GM18508 (cell line): ENCODE measurements at regions not wholly inside any gene's neighbourhood (a gene's known extent, or its start where the extent isn't known, plus 50 kb on each side); places are given as distances from the start of the nearest gene placed in this dataset.

Experiments used
- ATAC-seq: cut with Tn5 transposase; IDR thresholded peaks from one replicate; pipeline ENCODE4 v1.9.1; 2021; ENCODE audit warnings: moderate number of reproducible peaks; ENCODE audit not compliant: insufficient read depth, unreplicated experiment

GRCh38 chr3:99246010-99246654 lies 344.6 kb upstream of the DCBLD2 start:
- no peak for ATAC-seq

GRCh38 chr3:99242271-99242670 lies 340.8 kb upstream of the DCBLD2 start:
- no peak for ATAC-seq

- no peak for ATAC-seq
Measured at GRCh38 chr3:99240700-99241099, 339.2 kb upstream of the DCBLD2 start.

GRCh38 chr3:99236576-99236975 lies 335.1 kb upstream of the DCBLD2 start:
- ATAC-seq: no peak

GRCh38 chr3:99232696-99233095 lies 331.2 kb upstream of the DCBLD2 start:
- no peak for ATAC-seq

GRCh38 chr3:99218468-99218867 lies 317.0 kb upstream of the DCBLD2 start:
- ATAC-seq: no peak

- no peak for ATAC-seq
Measured at GRCh38 chr3:99212969-99213368, 311.5 kb upstream of the DCBLD2 start.

GRCh38 chr3:99211309-99211708 lies 309.8 kb upstream of the DCBLD2 start:
- no peak for ATAC-seq

- no peak for ATAC-seq
Measured at GRCh38 chr3:99199021-99199420, 297.5 kb upstream of the DCBLD2 start.

GRCh38 chr3:99191186-99191585 lies 289.7 kb upstream of the DCBLD2 start:
- ATAC-seq: no peak

- no peak for ATAC-seq
Measured at GRCh38 chr3:99188936-99189335, 287.4 kb upstream of the DCBLD2 start.

- no peak for ATAC-seq
Measured at GRCh38 chr3:99186016-99186415, 284.5 kb upstream of the DCBLD2 start.

GRCh38 chr3:99176169-99176964 lies 274.9 kb upstream of the DCBLD2 start:
- ATAC-seq: no peak

GRCh38 chr3:99175276-99175812 lies 273.8 kb upstream of the DCBLD2 start:
- ATAC-seq: no peak

GRCh38 chr3:99172736-99173657 lies 271.5 kb upstream of the DCBLD2 start:
- ATAC-seq: peak; percentile 81

GRCh38 chr3:99171800-99172199 lies 270.3 kb upstream of the DCBLD2 start:
- no peak for ATAC-seq

- ATAC-seq: no peak
Measured at GRCh38 chr3:99170867-99171517, 269.5 kb upstream of the DCBLD2 start.

GRCh38 chr3:99167071-99167470 lies 265.6 kb upstream of the DCBLD2 start:
- ATAC-seq: no peak

GRCh38 chr3:99163314-99163713 lies 261.8 kb upstream of the DCBLD2 start:
- ATAC-seq: no peak

- no peak for ATAC-seq
Measured at GRCh38 chr3:99159220-99159762, 257.8 kb upstream of the DCBLD2 start.
